ENCODE measurements at regions not wholly inside any gene's neighbourhood (a gene's known extent, or its start where the extent isn't known, plus 50 kb on each side); places are given as distances from the start of the nearest gene placed in this dataset.

GRCh38 chr10:36494371-36494770 is 631.0 kb upstream of the ANKRD30A start:
- no peak overlapping the region for H3K4me3 ChIP-seq
- H4K20me1 ChIP-seq (ENCODE audit: insufficient read depth), result no peaks in the 10 kb centered on the region
- no peak for TF ChIP-seq CTCF (conservative IDR thresholded peaks at IDR 0.05)
- H3K27me3 ChIP-seq (ENCODE audit: insufficient read depth, low read depth), result no peaks in the 10 kb centered on the region
- no peaks in the 10 kb centered on the region for H3K4me1 ChIP-seq (replicated peaks; ENCODE audit: insufficient read depth)
- H3K4me2 ChIP-seq, result no peak overlapping the region
- no peaks in the 10 kb centered on the region; the same call in 1 of the 2 replicates for H3K9me2 ChIP-seq (ENCODE audit: insufficient read depth)
- H3K27ac ChIP-seq, result no peak overlapping the region
- CTCF ChIA-PET, result no interaction called here
- DNase-seq, result no peak
- no TSS peak for BruUV-seq (replicated peaks)
- H3K9me3 ChIP-seq (ENCODE audit: insufficient read depth, low read depth), result no peaks in the 10 kb centered on the region
- intact Hi-C loops (cut with micrococcal nuclease; ENCODE audit: unreplicated experiment), result no loop called here
- POLR2A ChIA-PET (ENCODE audit: unreplicated experiment), result no interaction called here
- H3K36me3 ChIP-seq (ENCODE audit: low read depth), result no peaks in the 10 kb centered on the region
- H2AFZ ChIP-seq, result no peak overlapping the region
- no peaks in the 10 kb centered on the region for H3K79me2 ChIP-seq (ENCODE audit: low read depth)
- no peaks in the 10 kb centered on the region for H3F3A ChIP-seq (ENCODE audit: insufficient read depth, low read depth)

GRCh38 chr10:36493516-36493880 is 631.9 kb upstream of the ANKRD30A start:
- Histone ChIP-seq H3K4me3 (no peak overlapping the region), H3K9me2 (ENCODE audit: insufficient read depth) (no peaks in the 10 kb centered on the region; the same call in 1 of the 2 replicates), H2AFZ (no peak overlapping the region), H3K36me3 (ENCODE audit: low read depth) (no peaks in the 10 kb centered on the region), H3K4me1 (replicated peaks; ENCODE audit: insufficient read depth) (no peaks in the 10 kb centered on the region), H3F3A (ENCODE audit: insufficient read depth, low read depth) (no peaks in the 10 kb centered on the region), H3K9me3 (ENCODE audit: insufficient read depth, low read depth) (no peaks in the 10 kb centered on the region), H3K79me2 (ENCODE audit: low read depth) (no peaks in the 10 kb centered on the region), H3K4me2 (no peak overlapping the region), H3K27ac (no peak overlapping the region), H3K27me3 (ENCODE audit: insufficient read depth, low read depth) (0 out of 2 replicates have a peak, but pooled peaks cover under 1% of the 10 kb centered on the region), H4K20me1 (ENCODE audit: insufficient read depth) (no peaks in the 10 kb centered on the region)
- BruUV-seq (replicated peaks), result no TSS peak
- no peak for DNase-seq
- CTCF ChIA-PET, result no interaction called here
- intact Hi-C loops (cut with micrococcal nuclease; ENCODE audit: unreplicated experiment), result no loop called here
- no peak for TF ChIP-seq CTCF (conservative IDR thresholded peaks at IDR 0.05)
- no peak for TF ChIP-seq EZH2 (IDR thresholded peaks at IDR 0.05; ENCODE audit: low read depth)
- POLR2A ChIA-PET (ENCODE audit: unreplicated experiment), result no interaction called here

- POLR2A ChIA-PET (ENCODE audit: unreplicated experiment), result no interaction called here
- H3K79me2 ChIP-seq (ENCODE audit: low read depth), result no peaks in the 10 kb centered on the region
- no peaks in the 10 kb centered on the region for H3K4me1 ChIP-seq (replicated peaks; ENCODE audit: insufficient read depth)
- no TSS peak for BruUV-seq (replicated peaks)
- 0 out of 2 replicates have a peak, but pooled peaks cover 4% of the 10 kb centered on the region for H3K27me3 ChIP-seq (ENCODE audit: insufficient read depth, low read depth)
- H3K9me2 ChIP-seq (ENCODE audit: insufficient read depth), result no peaks in the 10 kb centered on the region; the same call in 1 of the 2 replicates
- no peak overlapping the region for H3K4me2 ChIP-seq
- no peaks in the 10 kb centered on the region for H4K20me1 ChIP-seq (ENCODE audit: insufficient read depth)
- H3K27ac ChIP-seq, result no peak overlapping the region
- no peaks in the 10 kb centered on the region for H3F3A ChIP-seq (ENCODE audit: insufficient read depth, low read depth)
- H3K36me3 ChIP-seq (ENCODE audit: low read depth), result no peaks in the 10 kb centered on the region
- TF ChIP-seq CTCF (conservative IDR thresholded peaks at IDR 0.05) (no peak), EZH2 (IDR thresholded peaks at IDR 0.05; ENCODE audit: low read depth) (no peak)
- no peak overlapping the region for H3K4me3 ChIP-seq
- intact Hi-C loops (cut with micrococcal nuclease; ENCODE audit: unreplicated experiment), result no loop called here
- CTCF ChIA-PET, result no interaction called here
- H2AFZ ChIP-seq, result no peak overlapping the region
- H3K9me3 ChIP-seq (ENCODE audit: insufficient read depth, low read depth), result no peaks in the 10 kb centered on the region
- no peak for DNase-seq
Measured at GRCh38 chr10:36492590-36493515, 632.5 kb upstream of the ANKRD30A start.
